GM12878 (cell line): ENCODE measurements at regions not wholly inside any gene's neighbourhood (a gene's known extent, or its start where the extent isn't known, plus 50 kb on each side); places are given as distances from the start of the nearest gene placed in this dataset.

Source experiments
- ATAC-seq: fragments of 200-7000 bp; cut with Tn5 transposase; 3 replicates; pipeline ENCODE4 v1.9.1; 2020; ENCODE audit warnings: mild to moderate bottlenecking, moderate library complexity
- BruUV-seq: library from RNA; stranded (reverse); fragments of 400-500 nt; replicated peaks from 2 replicates; lab custom pipeline; 2021; lab: Mats Ljungman, UMichigan
- CTCF ChIA-PET: fragments of 300-600 bp; sonication (Branson Sonifier 250); formaldehyde crosslinking; extraction: SDS; loops from one replicate; lab custom pipeline; 2021; ENCODE audit warnings: inconsistent platforms; lab: Yijun Ruan, JAX
- POLR2A ChIA-PET: fragments of 350-600 bp; formaldehyde crosslinking; extraction: SDS; loops from one replicate; lab custom pipeline; 2021; ENCODE audit warnings: inconsistent platforms; lab: Charles Lee
- RAD21 ChIA-PET: fragments of 300-600 bp; sonication (Branson Sonifier 250); formaldehyde crosslinking; loops from one replicate; lab custom pipeline; 2023; ENCODE audit warnings: antibody characterized with exemption; ENCODE audit not compliant: unreplicated experiment; lab: Charles Lee
- SMC1A ChIA-PET: fragments of 300-600 bp; sonication (Branson Sonifier 250); formaldehyde crosslinking; loops from one replicate; lab custom pipeline; 2023; ENCODE audit not compliant: unreplicated experiment, uncharacterized antibody; lab: Charles Lee
- DNase-seq: peaks from one replicate; pipeline ENCODE4 v3.0.0-alpha.2; 2011; ENCODE audit warnings: low read depth, low spot score
- FAIRE-seq: peaks from 3 replicates; lab custom pipeline; 2011; peaks lifted over from hg19 to GRCh38; lab: Jason Lieb, UNC
- H2AFZ ChIP-seq: 2 replicates; pipeline ENCODE4 v1.6.0; 2011; ENCODE audit warnings: low read depth, low read length, control low read depth; ENCODE audit not compliant: control insufficient read depth
- H3K27ac ChIP-seq: 2 replicates; pipeline ENCODE4 v1.5.1; 2011; ENCODE audit warnings: control low read depth; ENCODE audit not compliant: control insufficient read depth, insufficient read depth
- H3K27me3 ChIP-seq, 2 experiments: replicated peaks in 1 of 2; 2 replicates each; pipeline versions ENCODE4 v1.6.0 to v1.6.1; 2011; ENCODE audit warnings: low read length in 1 of 2; ENCODE audit not compliant: control insufficient read depth in 2 of 2, insufficient read depth in 2 of 2
- H3K36me3 ChIP-seq, 2 experiments: 2 replicates each; pipeline ENCODE4 v1.5.1; 2011; ENCODE audit warnings: low read length in 1 of 2; ENCODE audit not compliant: control insufficient read depth in 2 of 2, insufficient read depth in 2 of 2
- H3K4me1 ChIP-seq: 2 replicates; pipeline ENCODE4 v1.6.1; 2011; ENCODE audit warnings: mild to moderate bottlenecking, low read length, moderate library complexity, mixed read lengths; ENCODE audit not compliant: control insufficient read depth, insufficient read depth
- H3K4me2 ChIP-seq: 2 replicates; pipeline ENCODE4 v1.6.0; 2011; ENCODE audit warnings: control low read depth; ENCODE audit not compliant: control insufficient read depth, insufficient read depth
- H3K4me3 ChIP-seq: fragments of 200-600 bp; sonication (generic); 2 replicates; pipeline ENCODE4 v1.5.1; 2016
- H3K79me2 ChIP-seq: 2 replicates; pipeline ENCODE4 v1.6.0; 2011; ENCODE audit warnings: low read length; ENCODE audit not compliant: control insufficient read depth, insufficient read depth
- H3K9ac ChIP-seq: 2 replicates; pipeline ENCODE4 v1.8.0; 2011; ENCODE audit warnings: low read length, control low read depth, mixed read lengths; ENCODE audit not compliant: control insufficient read depth, insufficient read depth
- H3K9me3 ChIP-seq: replicated peaks from 3 replicates; pipeline ENCODE4 v1.5.1; 2011; ENCODE audit warnings: mild to moderate bottlenecking, low read length; ENCODE audit not compliant: control insufficient read depth, insufficient read depth
- H4K20me1 ChIP-seq: 2 replicates; pipeline ENCODE4 v1.6.0; 2011; ENCODE audit not compliant: control insufficient read depth, insufficient read depth
- CBFB ChIP-seq: IDR thresholded peaks from 2 replicates; pipeline ENCODE4 v1.6.1; 2016; ENCODE audit warnings: antibody characterized with exemption, low read depth
- CEBPZ ChIP-seq: fragments of 150-350 bp; IDR thresholded peaks from 2 replicates; pipeline ENCODE4 v1.6.1; 2016; ENCODE audit warnings: low read depth, low read length
- NFIC ChIP-seq: IDR thresholded peaks from 2 replicates; pipeline ENCODE4 v1.6.1; 2012; ENCODE audit warnings: low read depth, mild to moderate bottlenecking, inconsistent platforms, low read length, moderate library complexity
- RUNX3 ChIP-seq: IDR thresholded peaks from 2 replicates; pipeline ENCODE4 v1.6.1; 2012; ENCODE audit warnings: low read length, inconsistent platforms
- SMAD5 ChIP-seq: IDR thresholded peaks from 2 replicates; pipeline ENCODE4 v1.6.1; 2016; ENCODE audit warnings: antibody characterized with exemption, low read depth
- SMARCA5 ChIP-seq: fragments of 450-650 bp; IDR thresholded peaks from 2 replicates; pipeline ENCODE4 v1.6.1; 2017; ENCODE audit warnings: mild to moderate bottlenecking
- TCF12 ChIP-seq: IDR thresholded peaks from 2 replicates; pipeline ENCODE4 v1.6.1; 2011; ENCODE audit warnings: low read depth, mild to moderate bottlenecking, low read length
- ZZZ3 ChIP-seq: IDR thresholded peaks from 2 replicates; pipeline ENCODE4 v1.6.1; 2011; ENCODE audit warnings: low read depth; ENCODE audit not compliant: control insufficient read depth, insufficient read length
- WGBS: methylation state at CpG from one replicate; pipeline ENCODE4 v1.1.6; 2016; ENCODE audit warnings: low lambda C conversion rate; ENCODE audit not compliant: insufficient replicate concordance, insufficient coverage; ENCODE audit errors: missing lambda C conversion rate; 5-methylcytosine and 5-hydroxymethylcytosine counted together
- in situ Hi-C: fragments of 300-500 bp; cut with MboI; formaldehyde crosslinking; loops from 9 replicates; pipeline ENCODE4 v1.14.3; 2018; ENCODE audit warnings: mixed read lengths
- intact Hi-C: fragments of 100-400 bp; cut with micrococcal nuclease; formaldehyde crosslinking; loops from one replicate; pipeline ENCODE4 v1.14.2; 2022; ENCODE audit not compliant: unreplicated experiment

DNA sequence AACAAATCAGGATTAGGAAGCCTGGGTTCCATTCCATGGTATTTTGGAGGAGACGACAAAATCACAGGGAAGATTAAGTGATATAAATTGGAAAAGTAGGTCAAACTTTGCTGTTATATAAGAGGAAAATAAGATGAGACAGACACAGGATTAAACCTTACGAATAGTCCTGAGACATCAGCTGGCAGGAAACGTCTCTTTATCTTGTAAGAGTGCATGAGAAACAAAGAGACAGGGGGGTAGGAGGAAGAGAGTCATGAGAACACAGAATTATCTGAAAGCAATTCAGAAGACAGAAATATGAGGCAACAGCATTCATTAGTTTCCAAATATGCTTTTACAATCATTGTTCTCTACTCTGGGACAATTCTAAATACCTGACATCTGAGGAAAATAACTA is 310.6 kb upstream of the MIR17HG start:
- intact Hi-C loops, result no loop called here
- no peaks in the 10 kb centered on the region for H3K36me3 ChIP-seq
- WGBS, result 0% methylated on average over 3 of the region's 3 CpGs

More for the DNA sequence above, 310.6 kb upstream of the MIR17HG start:
- TF ChIP-seq NFIC (no peak), TCF12 (no peak), CBFB (no peak), ZZZ3 (no peak), RUNX3 (no peak), SMARCA5 (no peak), SMAD5 (no peak), CEBPZ (no peak)
- Histone ChIP-seq H3K4me1 (no peaks in the 10 kb centered on the region), H3K27me3 (no peaks in the 10 kb centered on the region), H3K4me2 (no peak overlapping the region), H3K27ac (no peak overlapping the region), H3K4me3 (no peak overlapping the region), H3K9me3 (no peaks in the 10 kb centered on the region), H3K79me2 (no peaks in the 10 kb centered on the region), H3K9ac (no peak overlapping the region), H2AFZ (no peak overlapping the region), H4K20me1 (no peaks in the 10 kb centered on the region)
- in situ Hi-C loops, result no loop called here
- FAIRE-seq (no peak), DNase-seq (no peak), ATAC-seq (no peak)
- POLR2A ChIA-PET, result no interaction called here
- RAD21 ChIA-PET, result no interaction called here
- no TSS peak for BruUV-seq
- SMC1A ChIA-PET, result no interaction called here
- CTCF ChIA-PET, result no interaction called here
